Transverse colon (tissue), 4 donors: ENCODE measurements at regions not wholly inside any gene's neighbourhood (a gene's known extent, or its start where the extent isn't known, plus 50 kb on each side); places are given as distances from the start of the nearest gene placed in this dataset.

Experiments
- DNase-seq: peaks from one replicate; pipeline ENCODE4 v3.0.0-alpha.2; 2019
- H3K27ac ChIP-seq, 4 donors: fragments of 200-600 bp; sonication (generic); 2 replicates each; pipeline ENCODE4 v1.5.1; 2016 to 2018; ENCODE audit warnings: inconsistent platforms in 4 of 4
- H3K27me3 ChIP-seq: fragments of 200-600 bp; sonication (generic); 2 replicates; pipeline ENCODE4 v1.5.1; 2017; ENCODE audit warnings: inconsistent platforms
- H3K36me3 ChIP-seq, 4 donors: fragments of 200-600 bp; sonication (generic); 2 replicates each; pipeline ENCODE4 v1.5.1; 2017 to 2019; ENCODE audit warnings: inconsistent platforms in 4 of 4
- H3K4me1 ChIP-seq, 4 donors: fragments of 200-600 bp; sonication (generic); 2 replicates each; pipeline ENCODE4 v1.5.1; 2017 to 2020; ENCODE audit warnings: inconsistent platforms in 4 of 4
- H3K4me3 ChIP-seq, 4 donors: fragments of 200-600 bp; sonication (generic); 1 replicate in 1 of 4; 2 replicates in 3 of 4; pipeline versions ENCODE4 v1.5.1 to v1.6.1; 2017 to 2019; ENCODE audit warnings: inconsistent platforms in 4 of 4
- H3K9me3 ChIP-seq, 2 donors: fragments of 200-600 bp; sonication (generic); 2 replicates each; pipeline ENCODE4 v1.5.1; 2017 to 2019; ENCODE audit warnings: inconsistent platforms in 2 of 2
- EP300 ChIP-seq: sonication (generic); formaldehyde crosslinking; IDR thresholded peaks from one replicate; pipeline ENCODE4 v1.6.1; 2017; ENCODE audit warnings: antibody characterized with exemption, low read depth
- POLR2A ChIP-seq: fragments of 450-650 bp; IDR thresholded peaks from one replicate; pipeline ENCODE4 v1.6.1; 2016; ENCODE audit warnings: antibody characterized with exemption, mild to moderate bottlenecking, moderate library complexity
- POLR2AphosphoS5 ChIP-seq, 3 donors: sonication (generic); formaldehyde crosslinking; IDR thresholded peaks; one replicate each; pipeline ENCODE4 v1.6.1; 2016; ENCODE audit warnings: antibody characterized with exemption in 3 of 3
- WGBS, 2 donors: methylation state at CpG; one replicate each; pipeline ENCODE4 v1.1.5; 2018; ENCODE audit warnings: low coverage in 1 of 2; 5-methylcytosine and 5-hydroxymethylcytosine counted together
- in situ Hi-C, 4 donors: fragments of 200-750 bp; cut with MboI; loops; one replicate each; pipeline versions ENCODE4 v1.15.0 to v1.15.1; 2017; ENCODE audit warnings: low sequenced_read_pairs in 3 of 4, low pct_ligation_motif_present in 1 of 4, low pct_unique_long_range_greater_than_20kb in 1 of 4
- intact Hi-C: fragments of 100-400 bp; cut with DNase I; formaldehyde crosslinking; loops from one replicate; pipeline ENCODE4 v1.15.1; 2023; ENCODE audit warnings: low total_unique reads
- TF ChIP-seq, protein P1 (sequence below), 5 experiments: fragments of 200-600 bp in 3 of 5; fragments of 450-650 bp in 2 of 5; sonication (generic) in 3 of 5; IDR thresholded peaks; 1 replicate in 2 of 5; 2 replicates in 3 of 5; pipeline ENCODE4 v1.5.1; 2016 to 2017; ENCODE audit warnings: antibody characterized with exemption in 5 of 5, inconsistent platforms in 3 of 5, mild to moderate bottlenecking in 2 of 5, moderate library complexity in 1 of 5

DNA sequence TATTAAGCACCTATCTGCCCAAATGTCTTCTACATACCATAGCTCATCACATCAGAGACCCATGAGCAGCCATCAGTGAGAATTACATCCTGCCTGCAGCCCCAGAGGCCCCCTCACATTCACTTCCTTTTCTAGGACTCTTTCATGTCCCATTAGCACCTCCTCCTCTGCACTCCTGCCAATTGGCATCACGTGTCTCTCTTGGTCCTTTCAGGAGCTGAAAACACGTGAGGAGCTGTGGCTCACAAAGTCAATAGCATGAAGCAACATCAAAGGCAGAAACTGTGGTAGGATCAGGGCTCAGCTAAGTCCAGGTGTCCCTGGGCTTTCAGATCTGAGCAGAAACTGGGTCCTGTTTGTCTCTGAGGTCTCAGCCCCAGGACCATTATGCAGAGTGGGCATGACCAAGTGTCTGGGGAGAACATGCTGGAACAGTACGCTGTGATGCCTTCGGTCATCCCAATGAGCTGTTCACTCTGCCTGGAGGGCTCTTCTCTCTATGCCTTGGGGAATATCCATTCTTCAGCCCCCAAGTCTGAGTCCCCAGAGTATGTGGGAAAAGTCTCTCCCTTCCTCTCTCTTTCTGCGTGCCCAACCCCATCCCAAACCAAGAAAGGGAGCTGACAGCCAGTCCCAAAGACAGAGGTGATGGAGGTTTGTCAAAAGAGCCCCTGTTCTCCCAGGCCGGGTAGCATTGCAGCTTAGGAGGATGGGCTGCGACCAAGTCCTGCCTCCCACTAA, 457.0 kb upstream of the CDH5 start:
- no peak for DNase-seq
- 55% methylated on average over 7 of the region's 7 CpGs; no CpG with 5 or more reads in 1 of the 2 donors for WGBS, 2 donors
- intact Hi-C loops (no loop called here), in situ Hi-C loops (no loop called here)
- H3K4me3 ChIP-seq: no peak overlapping the region
- TF ChIP-seq POLR2AphosphoS5 (IDR thresholded peaks at IDR 0.05) (no peak), POLR2A (no peak), EP300 (no peak)
- TF ChIP-seq, protein P1, sequence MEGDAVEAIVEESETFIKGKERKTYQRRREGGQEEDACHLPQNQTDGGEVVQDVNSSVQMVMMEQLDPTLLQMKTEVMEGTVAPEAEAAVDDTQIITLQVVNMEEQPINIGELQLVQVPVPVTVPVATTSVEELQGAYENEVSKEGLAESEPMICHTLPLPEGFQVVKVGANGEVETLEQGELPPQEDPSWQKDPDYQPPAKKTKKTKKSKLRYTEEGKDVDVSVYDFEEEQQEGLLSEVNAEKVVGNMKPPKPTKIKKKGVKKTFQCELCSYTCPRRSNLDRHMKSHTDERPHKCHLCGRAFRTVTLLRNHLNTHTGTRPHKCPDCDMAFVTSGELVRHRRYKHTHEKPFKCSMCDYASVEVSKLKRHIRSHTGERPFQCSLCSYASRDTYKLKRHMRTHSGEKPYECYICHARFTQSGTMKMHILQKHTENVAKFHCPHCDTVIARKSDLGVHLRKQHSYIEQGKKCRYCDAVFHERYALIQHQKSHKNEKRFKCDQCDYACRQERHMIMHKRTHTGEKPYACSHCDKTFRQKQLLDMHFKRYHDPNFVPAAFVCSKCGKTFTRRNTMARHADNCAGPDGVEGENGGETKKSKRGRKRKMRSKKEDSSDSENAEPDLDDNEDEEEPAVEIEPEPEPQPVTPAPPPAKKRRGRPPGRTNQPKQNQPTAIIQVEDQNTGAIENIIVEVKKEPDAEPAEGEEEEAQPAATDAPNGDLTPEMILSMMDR (IDR thresholded peaks at IDR 0.05): no peak
- no peaks in the 10 kb centered on the region for H3K27me3 ChIP-seq
- H3K9me3 ChIP-seq: no peaks in the 10 kb centered on the region
- H3K36me3 ChIP-seq: no peaks in the 10 kb centered on the region
- H3K27ac ChIP-seq: no peak overlapping the region
- H3K4me1 ChIP-seq: no peaks in the 10 kb centered on the region

DNA sequence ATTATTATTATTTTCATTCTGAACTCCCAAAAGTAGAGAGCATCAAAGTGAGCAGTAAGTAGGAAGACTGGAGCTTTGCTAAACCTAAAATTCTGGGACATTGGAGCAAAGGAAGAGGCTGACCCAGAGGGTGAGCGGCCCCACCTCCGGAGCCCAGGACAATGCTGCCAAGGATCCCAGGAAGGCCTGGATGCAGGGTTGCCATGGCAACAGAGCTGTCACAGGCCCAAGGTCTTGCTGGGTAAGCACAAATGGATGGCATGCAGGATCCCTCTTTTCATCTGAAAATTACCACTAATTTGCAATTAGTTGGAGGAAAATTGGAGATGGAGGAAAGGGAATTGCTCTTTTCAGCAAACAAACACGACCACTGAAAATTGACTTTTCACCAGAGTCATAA, 457.9 kb upstream of the CDH5 start:
- H3K36me3 ChIP-seq: no peaks in the 10 kb centered on the region
- H3K27me3 ChIP-seq: no peaks in the 10 kb centered on the region
- H3K9me3 ChIP-seq: no peaks in the 10 kb centered on the region
- no peak for DNase-seq
- WGBS, 2 donors: 17 to 72% methylated on average over 1 to 3 of the region's 3 CpGs
- H3K4me3 ChIP-seq: no peak overlapping the region
- H3K4me1 ChIP-seq: no peaks in the 10 kb centered on the region
- no peak overlapping the region for H3K27ac ChIP-seq
- in situ Hi-C loops: no loop called here
- intact Hi-C loops: no loop called here
- TF ChIP-seq POLR2A (no peak), POLR2AphosphoS5 (IDR thresholded peaks at IDR 0.05) (no peak), EP300 (no peak)
- TF ChIP-seq, protein P1 (IDR thresholded peaks at IDR 0.05): no peak

- H3K27me3 ChIP-seq: no peaks in the 10 kb centered on the region
- H3K4me3 ChIP-seq: no peak overlapping the region
- 86% methylated on average over 3 of the region's 3 CpGs; no CpG with 5 or more reads in 1 of the 2 donors for WGBS, 2 donors
- H3K9me3 ChIP-seq: no peaks in the 10 kb centered on the region
- H3K4me1 ChIP-seq: no peaks in the 10 kb centered on the region
- no peak overlapping the region for H3K27ac ChIP-seq
- intact Hi-C loops: no loop called here
- TF ChIP-seq, protein P1 (IDR thresholded peaks at IDR 0.05): no peak
- TF ChIP-seq POLR2AphosphoS5 (IDR thresholded peaks at IDR 0.05) (no peak), EP300 (no peak), POLR2A (no peak)
- no peaks in the 10 kb centered on the region for H3K36me3 ChIP-seq
- in situ Hi-C loops: no loop called here
- DNase-seq: no peak
Measured at GRCh38 chr16:65905331-65905730, 461.2 kb upstream of the CDH5 start.

DNA sequence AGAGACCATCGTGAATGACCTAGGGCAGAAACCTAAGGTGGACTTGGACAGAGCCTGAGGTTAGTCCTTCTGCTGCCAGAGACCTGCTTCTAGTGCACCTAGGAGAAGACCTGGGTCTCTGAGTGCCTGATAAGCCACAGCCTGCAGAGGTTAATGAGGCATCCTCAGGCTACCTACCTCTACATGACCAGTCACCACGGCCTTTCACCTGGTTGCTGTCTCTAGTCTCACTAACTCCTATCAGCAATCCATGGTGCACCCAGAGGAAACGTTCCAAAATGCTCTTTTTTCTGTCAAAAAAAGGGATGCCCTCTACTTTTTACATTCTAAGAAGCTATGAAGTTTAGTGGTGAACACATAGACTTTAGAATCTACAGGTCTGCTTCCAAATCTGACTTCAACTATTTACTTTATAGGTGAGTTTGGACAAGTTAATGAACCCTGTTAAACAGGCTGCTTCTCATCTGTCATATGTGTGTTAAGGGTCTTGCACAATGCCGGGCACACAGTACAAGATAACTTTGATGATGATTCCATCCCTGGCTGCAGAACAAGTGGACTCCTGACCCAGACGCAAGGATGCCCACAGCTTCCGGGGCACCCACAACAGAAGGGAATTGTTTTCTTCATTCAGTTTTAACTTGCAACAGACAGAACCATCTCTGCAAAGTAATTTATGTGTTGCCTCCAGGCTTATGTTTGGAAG, 469.9 kb upstream of the CDH5 start:
- Histone ChIP-seq H3K27ac (no peak overlapping the region), H3K4me1 (no peaks in the 10 kb centered on the region), H3K27me3 (no peaks in the 10 kb centered on the region), H3K36me3 (no peaks in the 10 kb centered on the region), H3K4me3 (no peak overlapping the region), H3K9me3 (no peaks in the 10 kb centered on the region)
- in situ Hi-C loops (no loop called here), intact Hi-C loops (no loop called here)
- no peak for DNase-seq
- 71% methylated on average over 6 of the region's 6 CpGs; no CpG with 5 or more reads in 1 of the 2 donors for WGBS, 2 donors
- TF ChIP-seq POLR2A: no peak
- TF ChIP-seq, protein P1 (IDR thresholded peaks at IDR 0.05): no peak
- TF ChIP-seq EP300: no peak
- TF ChIP-seq POLR2AphosphoS5 (IDR thresholded peaks at IDR 0.05): no peak
